Neural cell (in vitro differentiated cells): ENCODE measurements at regions not wholly inside any gene's neighbourhood (a gene's known extent, or its start where the extent isn't known, plus 50 kb on each side); places are given as distances from the start of the nearest gene placed in this dataset.

Source experiments
- CTCF ChIP-seq: fragments of 450-650 bp; IDR thresholded peaks from 2 replicates; pipeline ENCODE4 v1.5.1; 2014; ENCODE audit warnings: antibody characterized with exemption, mild to moderate bottlenecking, moderate library complexity; ENCODE audit not compliant: poor library complexity, severe bottlenecking
- EP300 ChIP-seq: fragments of 450-650 bp; conservative IDR thresholded peaks from 2 replicates; pipeline ENCODE4 v1.6.1; 2014; ENCODE audit warnings: antibody characterized with exemption, mild to moderate bottlenecking, moderate library complexity; ENCODE audit not compliant: poor library complexity, severe bottlenecking
- EZH2 ChIP-seq: fragments of 200-600, 300-800 bp; shearing (Covaris generic), sonication (generic); IDR thresholded peaks from 2 replicates; pipeline ENCODE4 v1.6.1; 2014; ENCODE audit warnings: antibody characterized with exemption, low read length, borderline replicate concordance, mild to moderate bottlenecking; ENCODE audit not compliant: insufficient read depth, poor library complexity, severe bottlenecking
- MXI1 ChIP-seq: fragments of 450-650 bp; conservative IDR thresholded peaks from 2 replicates; pipeline ENCODE4 v1.6.1; 2014; ENCODE audit warnings: antibody characterized with exemption, mild to moderate bottlenecking; ENCODE audit not compliant: poor library complexity, severe bottlenecking
- POLR2AphosphoS5 ChIP-seq: IDR thresholded peaks from 2 replicates; pipeline ENCODE4 v1.6.1; 2012
- RAD21 ChIP-seq: fragments of 450-650 bp; conservative IDR thresholded peaks from 2 replicates; pipeline ENCODE4 v1.6.1; 2014; ENCODE audit warnings: antibody characterized with exemption, mild to moderate bottlenecking, moderate library complexity
- REST ChIP-seq: IDR thresholded peaks from 2 replicates; pipeline ENCODE4 v1.6.1; 2012; ENCODE audit warnings: borderline replicate concordance
- SMC3 ChIP-seq: fragments of 450-650 bp; conservative IDR thresholded peaks from 2 replicates; pipeline ENCODE4 v1.6.1; 2014; ENCODE audit warnings: antibody characterized with exemption, mild to moderate bottlenecking, moderate library complexity; ENCODE audit not compliant: poor library complexity
- TAF1 ChIP-seq: IDR thresholded peaks from 2 replicates; pipeline ENCODE4 v1.6.1; 2012; ENCODE audit warnings: low read depth

GRCh38 chr3:75140904-75141615, 523.1 kb upstream of the FRG2C start:
- TF ChIP-seq REST = no peak
- TF ChIP-seq POLR2AphosphoS5 = no peak
- no peak for TF ChIP-seq EZH2
- TF ChIP-seq CTCF = no peak
- TF ChIP-seq RAD21 = no peak
- no peak for TF ChIP-seq SMC3
- no peak for TF ChIP-seq EP300
- TF ChIP-seq TAF1 = no peak
- TF ChIP-seq MXI1 = no peak
